ENCODE measurements at regions not wholly inside any gene's neighbourhood (a gene's known extent, or its start where the extent isn't known, plus 50 kb on each side); places are given as distances from the start of the nearest gene placed in this dataset.

DNA sequence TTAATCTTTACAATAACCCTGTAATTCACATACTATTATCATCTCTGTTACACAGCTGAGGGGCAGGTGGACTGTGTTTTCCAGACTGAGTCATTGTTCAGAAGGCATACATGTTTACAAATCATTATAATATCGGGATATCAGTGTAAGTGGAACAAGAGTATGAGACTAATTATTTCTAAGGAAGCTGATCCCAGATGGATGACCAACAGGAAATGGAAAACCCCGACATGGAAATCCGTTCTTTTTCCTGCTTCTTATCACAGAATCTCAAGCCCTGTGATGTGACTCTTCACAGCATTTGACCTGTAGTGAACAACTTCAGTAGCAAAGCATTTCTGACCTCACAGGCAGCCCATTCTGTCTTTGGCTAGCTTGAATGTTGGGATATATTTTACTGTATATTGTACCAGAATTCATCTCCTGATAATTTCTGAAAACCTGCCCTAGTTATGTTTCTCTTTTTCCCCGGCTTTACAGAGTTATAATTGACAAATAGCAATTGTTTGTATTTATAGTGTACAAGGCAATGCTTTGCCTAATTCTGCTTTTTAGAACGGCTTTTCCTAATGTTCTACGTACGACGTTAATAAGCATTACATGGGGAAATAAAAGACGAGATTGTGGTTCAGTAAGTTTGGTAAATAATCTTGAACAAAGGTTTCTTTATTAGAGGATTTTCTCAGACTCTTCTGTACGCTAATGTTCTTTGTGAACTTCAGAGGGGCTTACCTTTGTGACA lies 78.6 kb upstream of the SYPL1 start:
- Histone ChIP-seq H3F3A (replicated peaks; ENCODE audit: insufficient read depth) (no peaks in the 10 kb centered on the region), H3K4me1 (ENCODE audit: control insufficient read depth in 1 of 2, insufficient read depth in 2 of 2, low read depth in 1 of 2, low read length in 1 of 2) (no peaks in the 10 kb centered on the region), H3K9me2 (no peaks in the 10 kb centered on the region), H3K79me2 (ENCODE audit: insufficient read depth) (no peaks in the 10 kb centered on the region), H3K9ac (no peak overlapping the region), H2AFZ (ENCODE audit: low read depth) (peak overlapping the region; percentile 39; the same call in 1 of the 2 replicates), H3K27ac (ENCODE audit: low read depth in 2 of 2, low read length in 1 of 2) (no peak overlapping the region), H3K4me2 (no peak overlapping the region), H3K4me3 (ENCODE audit: low read depth in 2 of 2, low read length in 1 of 2) (no peak overlapping the region), H3K9me3 (no peaks in the 10 kb centered on the region), H3K27me3 (ENCODE audit: insufficient read depth) (no peaks in the 10 kb centered on the region), H3K36me3 (replicated peaks in 1 of 2; ENCODE audit: control insufficient read depth in 1 of 2, insufficient read depth in 2 of 2, low read length in 1 of 2) (no peaks in the 10 kb centered on the region), H4K20me1 (ENCODE audit: insufficient read depth) (no peaks in the 10 kb centered on the region)
- POLR2A ChIA-PET: no interaction called here
- 69% methylated on average over 10 of the region's 10 CpGs for WGBS (ENCODE audit: low lambda C conversion rate)
- CTCF ChIA-PET: interaction anchor here (0.5 to 3.6 kb wide), 4 partner anchors 9 to 332 kb away, joined by 3 to 23 read pairs (median 4); no protein-coding TSS in a partner anchor
- TF ChIP-seq GATA2 (CRISPR knock-in tag; IDR thresholded peaks at IDR 0.05): no peak
- no peak for DNase-seq

DNA sequence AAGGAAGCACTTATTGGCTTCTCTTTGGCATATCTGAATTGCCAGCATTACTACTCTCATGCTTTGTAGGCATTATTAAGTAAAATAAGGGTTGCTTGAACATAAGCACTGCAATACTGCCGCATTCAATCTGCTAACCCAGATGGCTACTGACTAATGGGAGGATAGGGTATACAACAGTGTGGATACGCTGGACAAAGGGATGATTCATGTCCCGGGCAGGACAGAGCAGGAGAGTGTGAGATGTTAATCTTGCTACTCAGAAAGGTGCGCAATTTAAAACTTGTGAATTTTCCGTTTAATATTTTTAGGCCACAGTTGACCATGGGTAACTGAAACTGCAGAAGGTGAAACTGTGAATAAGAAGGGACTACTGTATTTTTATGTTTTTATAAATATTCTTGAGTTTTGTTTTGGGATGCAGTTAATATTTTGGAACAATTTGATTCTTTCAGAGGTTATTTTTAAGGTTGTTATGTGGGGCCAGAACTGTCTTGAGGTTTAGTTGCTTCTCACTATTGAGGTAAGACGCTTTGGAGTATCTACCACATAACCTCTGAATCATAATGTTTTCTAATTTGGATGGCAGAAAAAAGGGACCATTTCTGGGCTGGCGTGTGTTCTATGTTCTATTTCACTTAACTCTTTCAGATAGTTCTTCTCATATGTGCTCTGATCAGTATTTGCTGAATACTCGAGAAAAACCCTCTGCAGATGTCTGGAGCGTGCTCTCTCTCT lies 75.7 kb upstream of the SYPL1 start:
- no peak overlapping the region for H3K27ac ChIP-seq (ENCODE audit: low read depth in 2 of 2, low read length in 1 of 2)
- ChIA-PET POLR2A (no interaction called here), CTCF (interaction anchor here (1.4 to 3.6 kb wide), 2 partner anchors 11 to 275 kb away, joined by 3 to 23 read pairs; no protein-coding TSS in a partner anchor)
- H3K9me2 ChIP-seq: no peaks in the 10 kb centered on the region
- H3K4me3 ChIP-seq (ENCODE audit: low read depth in 2 of 2, low read length in 1 of 2): no peak overlapping the region
- H3F3A ChIP-seq (replicated peaks; ENCODE audit: insufficient read depth): no peaks in the 10 kb centered on the region
- H3K4me2 ChIP-seq: no peak overlapping the region
- no peak overlapping the region for H3K9ac ChIP-seq
- 74% methylated on average over 9 of the region's 9 CpGs for WGBS (ENCODE audit: low lambda C conversion rate)
- 0 out of 2 replicates have a peak overlapping the region, but pooled peaks have one; percentile 33 for H2AFZ ChIP-seq (ENCODE audit: low read depth)
- no peaks in the 10 kb centered on the region for H3K9me3 ChIP-seq
- H4K20me1 ChIP-seq (ENCODE audit: insufficient read depth): no peaks in the 10 kb centered on the region
- no peaks in the 10 kb centered on the region for H3K79me2 ChIP-seq (ENCODE audit: insufficient read depth)
- H3K4me1 ChIP-seq (ENCODE audit: control insufficient read depth in 1 of 2, insufficient read depth in 2 of 2, low read depth in 1 of 2, low read length in 1 of 2): no peaks in the 10 kb centered on the region
- H3K36me3 ChIP-seq (replicated peaks in 1 of 2; ENCODE audit: control insufficient read depth in 1 of 2, insufficient read depth in 2 of 2, low read length in 1 of 2): no peaks in the 10 kb centered on the region
- DNase-seq: no peak
- H3K27me3 ChIP-seq (ENCODE audit: insufficient read depth): no peaks in the 10 kb centered on the region
- no peak for TF ChIP-seq CHD2 (IDR thresholded peaks at IDR 0.05; ENCODE audit: low read length, partially characterized antibody)
- TF ChIP-seq FOSL2 (IDR thresholded peaks at IDR 0.05; ENCODE audit: borderline replicate concordance, low read depth): peak; percentile 31; the same call in 1 of the 2 replicates
- TF ChIP-seq, protein P1, sequence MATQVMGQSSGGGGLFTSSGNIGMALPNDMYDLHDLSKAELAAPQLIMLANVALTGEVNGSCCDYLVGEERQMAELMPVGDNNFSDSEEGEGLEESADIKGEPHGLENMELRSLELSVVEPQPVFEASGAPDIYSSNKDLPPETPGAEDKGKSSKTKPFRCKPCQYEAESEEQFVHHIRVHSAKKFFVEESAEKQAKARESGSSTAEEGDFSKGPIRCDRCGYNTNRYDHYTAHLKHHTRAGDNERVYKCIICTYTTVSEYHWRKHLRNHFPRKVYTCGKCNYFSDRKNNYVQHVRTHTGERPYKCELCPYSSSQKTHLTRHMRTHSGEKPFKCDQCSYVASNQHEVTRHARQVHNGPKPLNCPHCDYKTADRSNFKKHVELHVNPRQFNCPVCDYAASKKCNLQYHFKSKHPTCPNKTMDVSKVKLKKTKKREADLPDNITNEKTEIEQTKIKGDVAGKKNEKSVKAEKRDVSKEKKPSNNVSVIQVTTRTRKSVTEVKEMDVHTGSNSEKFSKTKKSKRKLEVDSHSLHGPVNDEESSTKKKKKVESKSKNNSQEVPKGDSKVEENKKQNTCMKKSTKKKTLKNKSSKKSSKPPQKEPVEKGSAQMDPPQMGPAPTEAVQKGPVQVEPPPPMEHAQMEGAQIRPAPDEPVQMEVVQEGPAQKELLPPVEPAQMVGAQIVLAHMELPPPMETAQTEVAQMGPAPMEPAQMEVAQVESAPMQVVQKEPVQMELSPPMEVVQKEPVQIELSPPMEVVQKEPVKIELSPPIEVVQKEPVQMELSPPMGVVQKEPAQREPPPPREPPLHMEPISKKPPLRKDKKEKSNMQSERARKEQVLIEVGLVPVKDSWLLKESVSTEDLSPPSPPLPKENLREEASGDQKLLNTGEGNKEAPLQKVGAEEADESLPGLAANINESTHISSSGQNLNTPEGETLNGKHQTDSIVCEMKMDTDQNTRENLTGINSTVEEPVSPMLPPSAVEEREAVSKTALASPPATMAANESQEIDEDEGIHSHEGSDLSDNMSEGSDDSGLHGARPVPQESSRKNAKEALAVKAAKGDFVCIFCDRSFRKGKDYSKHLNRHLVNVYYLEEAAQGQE (IDR thresholded peaks at IDR 0.05; ENCODE audit: low read depth, low read length): no peak
- peak; percentile 30; the same call in 1 of the 2 replicates for TF ChIP-seq TCF12 (IDR thresholded peaks at IDR 0.05)
- peak; percentile 18; the same call in 1 of the 2 replicates for TF ChIP-seq JUND (IDR thresholded peaks at IDR 0.05)
- TF ChIP-seq, protein P2, sequence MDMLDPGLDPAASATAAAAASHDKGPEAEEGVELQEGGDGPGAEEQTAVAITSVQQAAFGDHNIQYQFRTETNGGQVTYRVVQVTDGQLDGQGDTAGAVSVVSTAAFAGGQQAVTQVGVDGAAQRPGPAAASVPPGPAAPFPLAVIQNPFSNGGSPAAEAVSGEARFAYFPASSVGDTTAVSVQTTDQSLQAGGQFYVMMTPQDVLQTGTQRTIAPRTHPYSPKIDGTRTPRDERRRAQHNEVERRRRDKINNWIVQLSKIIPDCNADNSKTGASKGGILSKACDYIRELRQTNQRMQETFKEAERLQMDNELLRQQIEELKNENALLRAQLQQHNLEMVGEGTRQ (IDR thresholded peaks at IDR 0.05; ENCODE audit: borderline replicate concordance, low read depth, low read length): no peak
- no peak for TF ChIP-seq RAD21 (IDR thresholded peaks at IDR 0.05; ENCODE audit: low read length)
- no peak for TF ChIP-seq SMC3 (IDR thresholded peaks at IDR 0.05; ENCODE audit: low read depth, low read length)
- TF ChIP-seq, protein P3, sequence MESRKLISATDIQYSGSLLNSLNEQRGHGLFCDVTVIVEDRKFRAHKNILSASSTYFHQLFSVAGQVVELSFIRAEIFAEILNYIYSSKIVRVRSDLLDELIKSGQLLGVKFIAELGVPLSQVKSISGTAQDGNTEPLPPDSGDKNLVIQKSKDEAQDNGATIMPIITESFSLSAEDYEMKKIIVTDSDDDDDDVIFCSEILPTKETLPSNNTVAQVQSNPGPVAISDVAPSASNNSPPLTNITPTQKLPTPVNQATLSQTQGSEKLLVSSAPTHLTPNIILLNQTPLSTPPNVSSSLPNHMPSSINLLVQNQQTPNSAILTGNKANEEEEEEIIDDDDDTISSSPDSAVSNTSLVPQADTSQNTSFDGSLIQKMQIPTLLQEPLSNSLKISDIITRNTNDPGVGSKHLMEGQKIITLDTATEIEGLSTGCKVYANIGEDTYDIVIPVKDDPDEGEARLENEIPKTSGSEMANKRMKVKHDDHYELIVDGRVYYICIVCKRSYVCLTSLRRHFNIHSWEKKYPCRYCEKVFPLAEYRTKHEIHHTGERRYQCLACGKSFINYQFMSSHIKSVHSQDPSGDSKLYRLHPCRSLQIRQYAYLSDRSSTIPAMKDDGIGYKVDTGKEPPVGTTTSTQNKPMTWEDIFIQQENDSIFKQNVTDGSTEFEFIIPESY (IDR thresholded peaks at IDR 0.05; ENCODE audit: borderline replicate concordance, low read depth): no peak
- TF ChIP-seq RCOR1 (IDR thresholded peaks at IDR 0.05; ENCODE audit: low read length): no peak
- TF ChIP-seq, protein P4, sequence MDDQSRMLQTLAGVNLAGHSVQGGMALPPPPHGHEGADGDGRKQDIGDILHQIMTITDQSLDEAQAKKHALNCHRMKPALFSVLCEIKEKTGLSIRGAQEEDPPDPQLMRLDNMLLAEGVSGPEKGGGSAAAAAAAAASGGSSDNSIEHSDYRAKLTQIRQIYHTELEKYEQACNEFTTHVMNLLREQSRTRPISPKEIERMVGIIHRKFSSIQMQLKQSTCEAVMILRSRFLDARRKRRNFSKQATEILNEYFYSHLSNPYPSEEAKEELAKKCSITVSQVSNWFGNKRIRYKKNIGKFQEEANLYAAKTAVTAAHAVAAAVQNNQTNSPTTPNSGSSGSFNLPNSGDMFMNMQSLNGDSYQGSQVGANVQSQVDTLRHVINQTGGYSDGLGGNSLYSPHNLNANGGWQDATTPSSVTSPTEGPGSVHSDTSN (IDR thresholded peaks at IDR 0.05): no peak
- TF ChIP-seq GATA2 (CRISPR knock-in tag; IDR thresholded peaks at IDR 0.05): no peak
